Sigmoid colon (tissue), 6 donors: ENCODE measurements at regions not wholly inside any gene's neighbourhood (a gene's known extent, or its start where the extent isn't known, plus 50 kb on each side); places are given as distances from the start of the nearest gene placed in this dataset.
A peak's percentile ranks its signal among the peaks of the same experiment; 100 is the strongest.

ENCODE experiments used
- DNase-seq: peaks from one replicate; pipeline ENCODE4 v3.0.0-alpha.2; 2019
- H3K27ac ChIP-seq, 4 donors: fragments of 200-600 bp; sonication (generic); one replicate each; pipeline ENCODE4 v1.5.1; 2016 to 2019; ENCODE audit warnings: mild to moderate bottlenecking in 1 of 4
- H3K27me3 ChIP-seq, 3 donors: fragments of 200-600 bp; sonication (generic); one replicate each; pipeline ENCODE4 v1.5.1; 2019; ENCODE audit warnings: mild to moderate bottlenecking in 1 of 3
- H3K36me3 ChIP-seq, 4 donors: fragments of 200-600 bp; sonication (generic); one replicate each; pipeline ENCODE4 v1.5.1; 2016 to 2019
- H3K4me1 ChIP-seq, 4 donors: fragments of 200-600 bp; sonication (generic); one replicate each; pipeline ENCODE4 v1.5.1; 2017 to 2019
- H3K4me3 ChIP-seq, 4 donors: fragments of 200-600 bp; sonication (generic); one replicate each; pipeline ENCODE4 v1.5.1; 2017 to 2019; ENCODE audit warnings: mild to moderate bottlenecking in 2 of 4, moderate library complexity in 1 of 4
- H3K9me3 ChIP-seq, 4 donors: fragments of 200-600 bp in 3 of 4; sonication (generic) in 3 of 4; one replicate each; pipeline versions ENCODE4 v1.5.1 to v1.6.1; 2013 to 2019
- EP300 ChIP-seq, 4 donors: sonication (generic); formaldehyde crosslinking; IDR thresholded peaks; one replicate each; pipeline ENCODE4 v1.6.1; 2017; ENCODE audit warnings: antibody characterized with exemption in 4 of 4
- POLR2A ChIP-seq, 2 donors: fragments of 450-650 bp; IDR thresholded peaks; one replicate each; pipeline ENCODE4 v1.6.1; 2016; ENCODE audit warnings: antibody characterized with exemption in 2 of 2, mild to moderate bottlenecking in 2 of 2, moderate library complexity in 2 of 2
- POLR2AphosphoS5 ChIP-seq, 4 donors: sonication (generic); formaldehyde crosslinking; IDR thresholded peaks; one replicate each; pipeline ENCODE4 v1.6.1; 2017; ENCODE audit warnings: antibody characterized with exemption in 4 of 4
- WGBS, 2 donors: extraction: QIAGEN DNeasy Blood & Tissue Kit; methylation state at CpG; one replicate each; pipeline ENCODE4 v1.1.7; 2013; 5-methylcytosine and 5-hydroxymethylcytosine counted together
- intact Hi-C: fragments of 100-400 bp; cut with DNase I; formaldehyde crosslinking; loops from one replicate; pipeline ENCODE4 v1.15.1; 2023
- TF ChIP-seq, protein P1 (sequence below), 4 experiments: fragments of 450-650 bp in 3 of 4; fragments of 200-600 bp in 1 of 4; IDR thresholded peaks; one replicate each; pipeline ENCODE4 v1.5.1; 2016 to 2019; ENCODE audit warnings: antibody characterized with exemption in 4 of 4, mild to moderate bottlenecking in 3 of 4, moderate library complexity in 2 of 4
- donor health status: healthy with polysubstance abuse.
- donor health status: healthy.

DNA sequence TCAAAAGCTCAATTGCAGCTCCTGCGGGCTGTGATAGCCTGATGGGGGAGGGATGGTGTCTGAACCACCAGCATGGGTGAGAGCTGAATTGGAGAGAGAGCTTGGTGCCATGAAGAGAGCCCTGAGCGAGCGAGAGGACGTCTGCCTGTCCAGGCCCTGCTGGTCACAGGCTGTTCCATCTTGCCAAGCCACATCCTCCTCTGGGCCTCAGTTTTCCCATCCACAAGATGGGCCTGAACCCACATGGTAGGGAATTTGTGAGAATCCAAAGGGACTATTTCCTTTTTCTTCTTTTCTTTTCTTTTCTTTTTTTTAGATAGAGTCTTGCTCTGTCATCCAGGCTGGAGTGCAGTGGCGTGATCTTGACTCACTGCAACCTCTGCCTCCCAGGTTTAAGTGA is 276.4 kb downstream of the VRK1 start:
- no peaks in the 10 kb centered on the region for H3K9me3 ChIP-seq

DNA sequence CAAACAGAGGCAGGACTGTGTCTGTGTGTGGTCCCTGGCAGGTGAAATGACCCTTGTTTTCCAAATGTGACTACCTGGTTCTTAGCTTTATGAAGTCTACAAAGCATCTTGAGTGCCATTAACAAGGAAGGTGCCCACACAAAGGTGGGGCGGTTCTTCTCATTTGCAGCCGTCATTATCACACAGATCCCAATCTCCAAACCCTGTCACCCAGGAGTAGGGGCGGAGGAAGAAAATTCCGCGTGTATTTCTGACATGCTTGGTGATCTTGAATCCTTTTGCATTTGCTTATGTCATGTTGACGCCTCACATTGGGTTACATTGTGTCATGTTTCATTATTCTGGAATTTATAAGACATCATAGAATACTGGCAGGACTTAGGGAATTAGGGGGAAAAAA is 277.3 kb downstream of the VRK1 start:
- Histone ChIP-seq H3K36me3 (no peaks in the 10 kb centered on the region), H3K4me3 (no peak overlapping the region), H3K27ac (no peak overlapping the region), H3K27me3 (peaks cover 0 to 4% (median 0%) of the 10 kb centered on the region in 3 donors), H3K9me3 (no peaks in the 10 kb centered on the region), H3K4me1 (no peaks in the 10 kb centered on the region)
- TF ChIP-seq EP300 (IDR thresholded peaks at IDR 0.05) (no peak), POLR2A (IDR thresholded peaks at IDR 0.05) (no peak), POLR2AphosphoS5 (IDR thresholded peaks at IDR 0.05) (no peak)
- TF ChIP-seq, protein P1, sequence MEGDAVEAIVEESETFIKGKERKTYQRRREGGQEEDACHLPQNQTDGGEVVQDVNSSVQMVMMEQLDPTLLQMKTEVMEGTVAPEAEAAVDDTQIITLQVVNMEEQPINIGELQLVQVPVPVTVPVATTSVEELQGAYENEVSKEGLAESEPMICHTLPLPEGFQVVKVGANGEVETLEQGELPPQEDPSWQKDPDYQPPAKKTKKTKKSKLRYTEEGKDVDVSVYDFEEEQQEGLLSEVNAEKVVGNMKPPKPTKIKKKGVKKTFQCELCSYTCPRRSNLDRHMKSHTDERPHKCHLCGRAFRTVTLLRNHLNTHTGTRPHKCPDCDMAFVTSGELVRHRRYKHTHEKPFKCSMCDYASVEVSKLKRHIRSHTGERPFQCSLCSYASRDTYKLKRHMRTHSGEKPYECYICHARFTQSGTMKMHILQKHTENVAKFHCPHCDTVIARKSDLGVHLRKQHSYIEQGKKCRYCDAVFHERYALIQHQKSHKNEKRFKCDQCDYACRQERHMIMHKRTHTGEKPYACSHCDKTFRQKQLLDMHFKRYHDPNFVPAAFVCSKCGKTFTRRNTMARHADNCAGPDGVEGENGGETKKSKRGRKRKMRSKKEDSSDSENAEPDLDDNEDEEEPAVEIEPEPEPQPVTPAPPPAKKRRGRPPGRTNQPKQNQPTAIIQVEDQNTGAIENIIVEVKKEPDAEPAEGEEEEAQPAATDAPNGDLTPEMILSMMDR (IDR thresholded peaks at IDR 0.05), result no peak
- DNase-seq, result no peak
- WGBS, 2 donors, result 78 to 79% methylated on average over 6 of the region's 6 CpGs
- intact Hi-C loops, result no loop called here

More for the DNA sequence above, 276.4 kb downstream of the VRK1 start:
- no peak for DNase-seq
- WGBS, 2 donors, result 79 to 90% methylated on average over 5 of the region's 5 CpGs
- TF ChIP-seq POLR2A (IDR thresholded peaks at IDR 0.05) (no peak), POLR2AphosphoS5 (IDR thresholded peaks at IDR 0.05) (no peak), EP300 (IDR thresholded peaks at IDR 0.05) (no peak)
- TF ChIP-seq, protein P1 (IDR thresholded peaks at IDR 0.05), result no peak
- Histone ChIP-seq H3K27ac (no peak overlapping the region), H3K27me3 (peaks cover 0 to 4% (median 0%) of the 10 kb centered on the region in 3 donors), H3K36me3 (no peaks in the 10 kb centered on the region), H3K4me3 (no peak overlapping the region), H3K4me1 (no peaks in the 10 kb centered on the region)
- intact Hi-C loops, result no loop called here

DNA sequence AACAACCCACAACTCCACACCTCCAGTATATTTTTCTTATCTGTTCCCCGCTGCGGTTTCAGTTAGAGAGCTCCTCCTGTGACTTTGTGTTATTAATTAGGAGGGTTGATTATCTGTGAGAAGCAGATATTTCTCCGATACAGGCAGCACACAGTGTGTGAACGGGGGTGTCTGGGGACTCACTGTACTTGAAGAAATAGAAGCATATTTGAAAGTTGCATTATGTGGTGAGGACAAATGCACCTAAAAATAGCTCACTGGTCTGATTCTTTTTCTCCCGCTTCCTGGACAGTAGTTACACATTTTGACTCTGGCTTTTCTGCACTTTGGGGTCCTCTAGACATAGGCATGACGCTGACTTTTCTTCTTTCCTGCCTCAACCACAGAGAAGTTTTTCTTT is 277.7 kb downstream of the VRK1 start:
- Histone ChIP-seq H3K36me3 (no peaks in the 10 kb centered on the region), H3K4me3 (no peak overlapping the region), H3K9me3 (no peaks in the 10 kb centered on the region), H3K4me1 (no peaks in the 10 kb centered on the region), H3K27ac (no peak overlapping the region), H3K27me3 (peaks cover 0 to 4% (median 0%) of the 10 kb centered on the region in 3 donors)
- 44 to 60% methylated on average over 6 of the region's 6 CpGs for WGBS, 2 donors
- TF ChIP-seq, protein P1 (IDR thresholded peaks at IDR 0.05), result no peak
- TF ChIP-seq POLR2A (IDR thresholded peaks at IDR 0.05), result no peak
- no peak for TF ChIP-seq EP300 (IDR thresholded peaks at IDR 0.05)
- no peak for TF ChIP-seq POLR2AphosphoS5 (IDR thresholded peaks at IDR 0.05)
- intact Hi-C loops, result no loop called here
- no peak for DNase-seq

- DNase-seq, result peak; percentile 68
- H3K9me3 ChIP-seq, result no peaks in the 10 kb centered on the region
- TF ChIP-seq, protein P1 (IDR thresholded peaks at IDR 0.05), result no peak
- TF ChIP-seq POLR2A (IDR thresholded peaks at IDR 0.05) (no peak), POLR2AphosphoS5 (IDR thresholded peaks at IDR 0.05) (no peak), EP300 (IDR thresholded peaks at IDR 0.05) (no peak)
- WGBS, 2 donors, result 23 to 56% methylated on average over 8 of the region's 8 CpGs
- H3K4me1 ChIP-seq, result no peaks in the 10 kb centered on the region
- intact Hi-C loops, result no loop called here
- no peak overlapping the region for H3K27ac ChIP-seq
- peaks cover 0 to 4% (median 0%) of the 10 kb centered on the region in 3 donors for H3K27me3 ChIP-seq
- no peaks in the 10 kb centered on the region for H3K36me3 ChIP-seq
- no peak overlapping the region for H3K4me3 ChIP-seq
Observed at GRCh38 chr14:97077253-97077653, 280.1 kb downstream of the VRK1 start.

- intact Hi-C loops, result no loop called here
- H3K4me1 ChIP-seq, result no peaks in the 10 kb centered on the region
- H3K4me3 ChIP-seq, result no peak overlapping the region
- H3K36me3 ChIP-seq, result no peaks in the 10 kb centered on the region
- H3K27ac ChIP-seq, result no peak overlapping the region
- WGBS, 2 donors, result 74 to 84% methylated on average over 4 of the region's 4 CpGs
- TF ChIP-seq POLR2AphosphoS5 (IDR thresholded peaks at IDR 0.05) (no peak), POLR2A (IDR thresholded peaks at IDR 0.05) (no peak), EP300 (IDR thresholded peaks at IDR 0.05) (no peak)
- TF ChIP-seq, protein P1 (IDR thresholded peaks at IDR 0.05), result no peak
- no peaks in the 10 kb centered on the region for H3K9me3 ChIP-seq
- DNase-seq, result no peak
- H3K27me3 ChIP-seq, result peaks cover 0 to 4% (median 0%) of the 10 kb centered on the region in 3 donors
Observed at GRCh38 chr14:97077687-97078086, 280.5 kb downstream of the VRK1 start.
